Right lobe of liver (tissue), 4 donors: ENCODE measurements at regions not wholly inside any gene's neighbourhood (a gene's known extent, or its start where the extent isn't known, plus 50 kb on each side); places are given as distances from the start of the nearest gene placed in this dataset.

Experiments used
- CTCF ChIP-seq, 4 donors: fragments of 200-600 bp in 3 of 4; fragments of 450-650 bp in 1 of 4; IDR thresholded peaks; one replicate each; pipeline versions ENCODE4 v1.5.1 to v1.8.0; 2016 to 2022; ENCODE audit warnings: antibody characterized with exemption in 4 of 4, mild to moderate bottlenecking in 2 of 4
- POLR2A ChIP-seq: fragments of 450-650 bp; IDR thresholded peaks from one replicate; pipeline ENCODE4 v1.6.1; 2017; ENCODE audit warnings: antibody characterized with exemption, mild to moderate bottlenecking
- donor health status: DM: no; HTN: no; CAD: no.
- donor health status: DM: no; HTN: no; CAD: no.
- donor health status: DM: no; HTN: yes; CAD: no.

GRCh38 chr13:64767054-64767453, 2463.1 kb downstream of the PCDH9 start:
- TF ChIP-seq POLR2A (no peak), CTCF (IDR thresholded peaks at IDR 0.05) (no peak)
